ENCODE measurements at regions not wholly inside any gene's neighbourhood (a gene's known extent, or its start where the extent isn't known, plus 50 kb on each side); places are given as distances from the start of the nearest gene placed in this dataset.

GRCh38 chr21:35477622-35478021, 428.5 kb upstream of the RUNX1 start:
- no peak for TF ChIP-seq CTCF (IDR thresholded peaks at IDR 0.05)
- DNase-seq (ENCODE audit: low spot score), result no peak
- ATAC-seq (ENCODE audit: low FRiP score), result no peak

- no peak for TF ChIP-seq CTCF (IDR thresholded peaks at IDR 0.05)
- no peak for ATAC-seq (ENCODE audit: low FRiP score)
Observed at GRCh38 chr21:35476621-35477395, 427.7 kb upstream of the RUNX1 start.

GRCh38 chr21:35475762-35476161, 426.7 kb upstream of the RUNX1 start:
- ATAC-seq (ENCODE audit: low FRiP score) (peak; percentile 67), DNase-seq (ENCODE audit: low spot score) (no peak)
- TF ChIP-seq CTCF (IDR thresholded peaks at IDR 0.05), result no peak

More at GRCh38 chr21:35476621-35477395, 427.7 kb upstream of the RUNX1 start:
- no peak for DNase-seq (ENCODE audit: low spot score)

- DNase-seq (ENCODE audit: low spot score) (no peak), ATAC-seq (ENCODE audit: low FRiP score) (no peak)
- TF ChIP-seq CTCF (IDR thresholded peaks at IDR 0.05), result no peak
Observed at GRCh38 chr21:35475009-35475408, 425.9 kb upstream of the RUNX1 start.

- no peak for TF ChIP-seq CTCF (IDR thresholded peaks at IDR 0.05)
- DNase-seq (ENCODE audit: low spot score), result no peak
- ATAC-seq (ENCODE audit: low FRiP score), result no peak
Observed at GRCh38 chr21:35473496-35473895, 424.4 kb upstream of the RUNX1 start.

GRCh38 chr21:35470522-35470921, 421.4 kb upstream of the RUNX1 start:
- no peak for ATAC-seq (ENCODE audit: low FRiP score)
- no peak for TF ChIP-seq CTCF (IDR thresholded peaks at IDR 0.05)
- DNase-seq (ENCODE audit: low spot score), result no peak

GRCh38 chr21:35469498-35469897, 420.4 kb upstream of the RUNX1 start:
- no peak for ATAC-seq (ENCODE audit: low FRiP score)
- no peak for DNase-seq (ENCODE audit: low spot score)
- TF ChIP-seq CTCF (IDR thresholded peaks at IDR 0.05), result no peak
